SU-DHL-6 (cell line): ENCODE measurements at regions not wholly inside any gene's neighbourhood (a gene's known extent, or its start where the extent isn't known, plus 50 kb on each side); places are given as distances from the start of the nearest gene placed in this dataset.

ENCODE experiments used
- H2AFZ ChIP-seq: fragments of 200-600 bp; sonication (generic); 2 replicates; pipeline ENCODE4 v1.6.1; 2014; ENCODE audit warnings: low read depth, mild to moderate bottlenecking, moderate library complexity, mixed read lengths, antibody characterized with exemption, low read length; ENCODE audit not compliant: severe bottlenecking
- H3F3A ChIP-seq: fragments of 200-600 bp; shearing (Covaris generic); 2 replicates; pipeline ENCODE4 v1.6.0; 2016; ENCODE audit warnings: antibody characterized with exemption, mild to moderate bottlenecking; ENCODE audit not compliant: insufficient read depth
- H3K27ac ChIP-seq: fragments of 200-600 bp; sonication (generic); 2 replicates; pipeline ENCODE4 v1.5.1; 2016; ENCODE audit warnings: low read depth, mild to moderate bottlenecking, low read length, moderate library complexity, mixed read lengths
- H3K27me3 ChIP-seq: fragments of 200-600 bp; sonication (generic), shearing (Covaris generic); 2 replicates; pipeline ENCODE4 v1.6.0; 2014; ENCODE audit warnings: mild to moderate bottlenecking, low read length
- H3K36me3 ChIP-seq: fragments of 200-600 bp; sonication (generic); 2 replicates; pipeline ENCODE4 v1.6.1; 2014; ENCODE audit warnings: mild to moderate bottlenecking, low read length, mixed read lengths
- H3K4me2 ChIP-seq: fragments of 300-600, 200-600 bp; shearing (Covaris generic), sonication (generic); 2 replicates; pipeline ENCODE4 v1.6.0; 2014; ENCODE audit warnings: low read length, low read depth, mild to moderate bottlenecking; ENCODE audit not compliant: poor library complexity, severe bottlenecking
- H3K4me3 ChIP-seq: fragments of 200-600 bp; sonication (generic); 2 replicates; pipeline ENCODE4 v1.5.1; 2014; ENCODE audit warnings: antibody characterized with exemption, low read length, mild to moderate bottlenecking, mixed read lengths; ENCODE audit not compliant: insufficient read depth, poor library complexity, severe bottlenecking
- H3K79me2 ChIP-seq: fragments of 200-600 bp; sonication (generic); 2 replicates; pipeline ENCODE4 v1.6.1; 2014; ENCODE audit warnings: mild to moderate bottlenecking, low read length, moderate library complexity; ENCODE audit not compliant: insufficient read depth
- H3K9ac ChIP-seq: fragments of 200-600 bp; sonication (generic); 2 replicates; pipeline ENCODE4 v1.7.0; 2014; ENCODE audit warnings: mild to moderate bottlenecking, low read length
- H3K9me2 ChIP-seq: fragments of 200-600 bp; sonication (generic); replicated peaks from 2 replicates; pipeline ENCODE4 v1.6.1; 2014; ENCODE audit warnings: low read length; ENCODE audit not compliant: insufficient read depth
- H3K9me3 ChIP-seq: fragments of 200-600 bp; sonication (generic); 2 replicates; pipeline ENCODE4 v1.6.1; 2014; ENCODE audit warnings: low read length, mixed read lengths; ENCODE audit not compliant: insufficient read depth
- H4K20me1 ChIP-seq: fragments of 200-600 bp; sonication (generic); 2 replicates; pipeline ENCODE4 v1.6.1; 2014; ENCODE audit warnings: low read depth, mild to moderate bottlenecking, antibody characterized with exemption, low read length, moderate library complexity, mixed read lengths
- CTCF ChIP-seq: fragments of 200-600 bp; sonication (generic); IDR thresholded peaks from one replicate; pipeline ENCODE4 v1.5.1; 2017; ENCODE audit warnings: antibody characterized with exemption, mild to moderate bottlenecking, low read length, moderate library complexity; ENCODE audit not compliant: insufficient read depth, poor library complexity, severe bottlenecking
- EZH2phosphoT487 ChIP-seq: fragments of 200-600 bp; sonication (generic), shearing (Covaris generic); conservative IDR thresholded peaks from 2 replicates; pipeline ENCODE4 v1.6.1; 2018; ENCODE audit warnings: mild to moderate bottlenecking, antibody characterized with exemption, low read length, moderate library complexity, mixed read lengths

GRCh38 chr15:93190238-93190637 lies 101.2 kb upstream of the RGMA start:
- no peak overlapping the region for H3K4me2 ChIP-seq
- H3K79me2 ChIP-seq: no peaks in the 10 kb centered on the region
- H3K4me3 ChIP-seq: no peak overlapping the region
- no peak overlapping the region for H3K9ac ChIP-seq
- TF ChIP-seq EZH2phosphoT487: no peak
- TF ChIP-seq CTCF: no peak
- H4K20me1 ChIP-seq: no peaks in the 10 kb centered on the region
- H3K27me3 ChIP-seq: no peaks in the 10 kb centered on the region
- no peak overlapping the region for H2AFZ ChIP-seq
- no peak overlapping the region for H3K27ac ChIP-seq
- no peaks in the 10 kb centered on the region for H3K9me2 ChIP-seq
- H3F3A ChIP-seq: no peaks in the 10 kb centered on the region
- no peaks in the 10 kb centered on the region for H3K9me3 ChIP-seq
- H3K36me3 ChIP-seq: no peaks in the 10 kb centered on the region

GRCh38 chr15:93189561-93189960 lies 100.5 kb upstream of the RGMA start:
- H3K9ac ChIP-seq: no peak overlapping the region
- H3K9me2 ChIP-seq: no peaks in the 10 kb centered on the region
- H3F3A ChIP-seq: no peaks in the 10 kb centered on the region
- no peak overlapping the region for H3K4me3 ChIP-seq
- TF ChIP-seq CTCF (no peak), EZH2phosphoT487 (no peak)
- no peaks in the 10 kb centered on the region for H4K20me1 ChIP-seq
- H3K79me2 ChIP-seq: no peaks in the 10 kb centered on the region
- H2AFZ ChIP-seq: no peak overlapping the region
- no peaks in the 10 kb centered on the region for H3K9me3 ChIP-seq
- H3K36me3 ChIP-seq: no peaks in the 10 kb centered on the region
- H3K27me3 ChIP-seq: no peaks in the 10 kb centered on the region
- no peak overlapping the region for H3K4me2 ChIP-seq
- no peak overlapping the region for H3K27ac ChIP-seq

- Histone ChIP-seq H3K27me3 (no peaks in the 10 kb centered on the region), H3K36me3 (no peaks in the 10 kb centered on the region), H3K27ac (no peak overlapping the region), H3F3A (no peaks in the 10 kb centered on the region), H3K9ac (no peak overlapping the region), H4K20me1 (no peaks in the 10 kb centered on the region), H3K9me2 (no peaks in the 10 kb centered on the region), H3K4me2 (no peak overlapping the region), H3K79me2 (no peaks in the 10 kb centered on the region), H2AFZ (no peak overlapping the region), H3K4me3 (no peak overlapping the region), H3K9me3 (no peaks in the 10 kb centered on the region)
- TF ChIP-seq EZH2phosphoT487 (no peak), CTCF (no peak)
Observed at GRCh38 chr15:93188236-93188635, 99.2 kb upstream of the RGMA start.

- no peaks in the 10 kb centered on the region for H3K36me3 ChIP-seq
- H3K9me2 ChIP-seq: no peaks in the 10 kb centered on the region
Observed at GRCh38 chr15:93185796-93186195, 96.8 kb upstream of the RGMA start.

More at GRCh38 chr15:93185796-93186195, 96.8 kb upstream of the RGMA start:
- no peak overlapping the region for H3K27ac ChIP-seq
- no peak overlapping the region for H2AFZ ChIP-seq
- H3K4me3 ChIP-seq: no peak overlapping the region
- no peaks in the 10 kb centered on the region for H3K79me2 ChIP-seq
- no peaks in the 10 kb centered on the region for H3K27me3 ChIP-seq
- no peaks in the 10 kb centered on the region for H4K20me1 ChIP-seq
- no peaks in the 10 kb centered on the region for H3F3A ChIP-seq
- no peaks in the 10 kb centered on the region for H3K9me3 ChIP-seq
- no peak overlapping the region for H3K9ac ChIP-seq
- no peak for TF ChIP-seq CTCF
- TF ChIP-seq EZH2phosphoT487: no peak
- no peak overlapping the region for H3K4me2 ChIP-seq
